SK-N-SH treated with all-trans-retinoic acid at 6 μM for 48 hours (cell line): ENCODE measurements at regions not wholly inside any gene's neighbourhood (a gene's known extent, or its start where the extent isn't known, plus 50 kb on each side); places are given as distances from the start of the nearest gene placed in this dataset.

Experiments used
- ATAC-seq: fragments of 200-7000 bp; cut with Tn5 transposase; 3 replicates; pipeline ENCODE4 v1.9.1; 2020; ENCODE audit warnings: mild to moderate bottlenecking, moderate library complexity
- ARNTL ChIP-seq: fragments of 450-650 bp; formaldehyde crosslinking; IDR thresholded peaks from 2 replicates; pipeline ENCODE4 v1.5.0; 2020; ENCODE audit warnings: low read depth, mild to moderate bottlenecking, moderate library complexity, borderline replicate concordance
- BACH2 ChIP-seq: fragments of 250-450 bp; sonication (Bioruptor Pico); IDR thresholded peaks from 2 replicates; pipeline ENCODE4 v1.9.0; 2021; ENCODE audit warnings: mild to moderate bottlenecking, borderline replicate concordance
- CSDC2 ChIP-seq: fragments of 250-450 bp; sonication (Bioruptor Pico); IDR thresholded peaks from 2 replicates; pipeline ENCODE4 v1.5.0; 2020; ENCODE audit warnings: mild to moderate bottlenecking, moderate library complexity
- ESRRG ChIP-seq: fragments of 250-450 bp; sonication (Bioruptor Pico); IDR thresholded peaks from 2 replicates; pipeline ENCODE4 v1.6.1; 2021; ENCODE audit warnings: mild to moderate bottlenecking
- GLIS3 ChIP-seq: fragments of 250-450 bp; sonication (Bioruptor Pico); IDR thresholded peaks from 2 replicates; pipeline ENCODE4 v1.5.0; 2020; ENCODE audit warnings: mild to moderate bottlenecking, moderate library complexity
- ISL1 ChIP-seq: fragments of 250-450 bp; sonication (Bioruptor Pico); IDR thresholded peaks from 2 replicates; pipeline ENCODE4 v2.1.2; 2022; ENCODE audit warnings: mild to moderate bottlenecking, moderate library complexity
- PATZ1 ChIP-seq: fragments of 250-450 bp; sonication (Bioruptor Pico); IDR thresholded peaks from 2 replicates; pipeline ENCODE4 v1.8.0; 2020; ENCODE audit warnings: mild to moderate bottlenecking, moderate library complexity, borderline replicate concordance
- POU6F1 ChIP-seq: fragments of 250-450 bp; sonication (Bioruptor Pico); IDR thresholded peaks from 2 replicates; pipeline ENCODE4 v1.8.0; 2021; ENCODE audit warnings: low read depth, mild to moderate bottlenecking, moderate library complexity, borderline replicate concordance
- PPARA ChIP-seq: fragments of 250-450 bp; sonication (Bioruptor Pico); IDR thresholded peaks from 2 replicates; pipeline ENCODE4 v1.5.0; 2020; ENCODE audit warnings: mild to moderate bottlenecking, borderline replicate concordance
- RARB ChIP-seq: fragments of 250-450 bp; sonication (Bioruptor Pico); IDR thresholded peaks from 2 replicates; pipeline ENCODE4 v1.8.0; 2021; ENCODE audit warnings: mild to moderate bottlenecking, moderate library complexity
- TCF4 ChIP-seq: fragments of 250-450 bp; sonication (Bioruptor Pico); IDR thresholded peaks from 2 replicates; pipeline ENCODE4 v1.8.0; 2021; ENCODE audit warnings: mild to moderate bottlenecking, moderate library complexity, borderline replicate concordance
- TOX ChIP-seq: fragments of 250-450 bp; sonication (Bioruptor Pico); IDR thresholded peaks from 2 replicates; pipeline ENCODE4 v1.8.0; 2021; ENCODE audit warnings: mild to moderate bottlenecking, moderate library complexity, borderline replicate concordance
- ZC3H10 ChIP-seq: fragments of 250-450 bp; sonication (Bioruptor Pico); IDR thresholded peaks from 2 replicates; pipeline ENCODE4 v1.5.1; 2021; ENCODE audit warnings: mild to moderate bottlenecking, moderate library complexity
- ZFP3 ChIP-seq: fragments of 250-450 bp; sonication (Bioruptor Pico); IDR thresholded peaks from 2 replicates; pipeline ENCODE4 v1.5.0; 2020; ENCODE audit warnings: mild to moderate bottlenecking, moderate library complexity
- ZFP30 ChIP-seq: fragments of 450-650 bp; formaldehyde crosslinking; IDR thresholded peaks from 2 replicates; pipeline ENCODE4 v1.5.0; 2022; ENCODE audit warnings: mild to moderate bottlenecking, moderate library complexity
- ZNF565 ChIP-seq: fragments of 450-650 bp; formaldehyde crosslinking; conservative IDR thresholded peaks from 2 replicates; pipeline ENCODE4 v1.5.0; 2020; ENCODE audit warnings: low read depth, mild to moderate bottlenecking, moderate library complexity
- ZNF70 ChIP-seq: fragments of 450-650 bp; formaldehyde crosslinking; IDR thresholded peaks from 2 replicates; pipeline ENCODE4 v1.5.0; 2020; ENCODE audit warnings: mild to moderate bottlenecking, moderate library complexity
- ZNF8 ChIP-seq: fragments of 450-650 bp; formaldehyde crosslinking; IDR thresholded peaks from 2 replicates; pipeline ENCODE4 v1.5.0; 2020; ENCODE audit warnings: mild to moderate bottlenecking, moderate library complexity
- TF ChIP-seq, protein P1 (sequence below): fragments of 250-450 bp; sonication (Bioruptor Pico); IDR thresholded peaks from 2 replicates; pipeline ENCODE4 v1.5.1; 2021; ENCODE audit warnings: mild to moderate bottlenecking, moderate library complexity
- TF ChIP-seq, protein P2 (sequence below): fragments of 250-450 bp; sonication (Bioruptor Pico); IDR thresholded peaks from 2 replicates; pipeline ENCODE4 v1.5.1; 2020; ENCODE audit warnings: low read depth, mild to moderate bottlenecking, moderate library complexity
- TF ChIP-seq, protein P3 (sequence below): fragments of 250-450 bp; sonication (Bioruptor Pico); IDR thresholded peaks from 2 replicates; pipeline ENCODE4 v1.5.0; 2020; ENCODE audit warnings: mild to moderate bottlenecking, moderate library complexity

DNA sequence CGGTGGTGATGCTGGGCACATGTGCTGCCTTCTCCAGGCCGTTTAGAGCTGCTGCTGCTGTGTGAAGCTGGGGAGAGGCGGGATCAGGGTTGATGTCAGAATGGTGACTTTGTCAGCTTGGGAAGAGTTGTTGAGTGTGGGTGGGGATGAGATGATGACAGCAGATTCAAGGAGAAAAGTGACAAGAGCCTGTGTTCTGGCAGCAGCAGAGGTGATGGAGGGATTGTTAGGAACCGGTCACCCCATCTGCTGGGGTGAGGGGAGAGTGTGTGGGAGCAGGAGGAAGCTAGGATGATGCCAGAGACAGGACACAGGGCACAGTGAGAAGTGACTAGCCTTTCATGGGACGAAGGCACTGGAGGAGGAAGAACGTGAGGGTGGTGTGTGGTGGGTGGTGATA, 345.5 kb downstream of the RNF144A start:
- TF ChIP-seq TCF4 (CRISPR knock-in tag) (no peak), POU6F1 (CRISPR knock-in tag) (no peak)
- ATAC-seq: no peak

- no peak for ATAC-seq
- TF ChIP-seq ESRRG (no peak), PPARA (CRISPR knock-in tag) (no peak), ARNTL (CRISPR knock-in tag) (no peak), ZC3H10 (CRISPR knock-in tag) (no peak), POU6F1 (CRISPR knock-in tag) (no peak), ZFP3 (no peak), ZFP30 (CRISPR knock-in tag) (no peak), CSDC2 (CRISPR knock-in tag) (no peak), PATZ1 (CRISPR knock-in tag) (no peak), ISL1 (CRISPR knock-in tag) (no peak)
- TF ChIP-seq, protein P1, sequence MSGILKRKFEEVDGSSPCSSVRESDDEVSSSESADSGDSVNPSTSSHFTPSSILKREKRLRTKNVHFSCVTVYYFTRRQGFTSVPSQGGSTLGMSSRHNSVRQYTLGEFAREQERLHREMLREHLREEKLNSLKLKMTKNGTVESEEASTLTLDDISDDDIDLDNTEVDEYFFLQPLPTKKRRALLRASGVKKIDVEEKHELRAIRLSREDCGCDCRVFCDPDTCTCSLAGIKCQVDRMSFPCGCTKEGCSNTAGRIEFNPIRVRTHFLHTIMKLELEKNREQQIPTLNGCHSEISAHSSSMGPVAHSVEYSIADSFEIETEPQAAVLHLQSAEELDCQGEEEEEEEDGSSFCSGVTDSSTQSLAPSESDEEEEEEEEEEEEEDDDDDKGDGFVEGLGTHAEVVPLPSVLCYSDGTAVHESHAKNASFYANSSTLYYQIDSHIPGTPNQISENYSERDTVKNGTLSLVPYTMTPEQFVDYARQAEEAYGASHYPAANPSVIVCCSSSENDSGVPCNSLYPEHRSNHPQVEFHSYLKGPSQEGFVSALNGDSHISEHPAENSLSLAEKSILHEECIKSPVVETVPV: no peak
- TF ChIP-seq, protein P2, sequence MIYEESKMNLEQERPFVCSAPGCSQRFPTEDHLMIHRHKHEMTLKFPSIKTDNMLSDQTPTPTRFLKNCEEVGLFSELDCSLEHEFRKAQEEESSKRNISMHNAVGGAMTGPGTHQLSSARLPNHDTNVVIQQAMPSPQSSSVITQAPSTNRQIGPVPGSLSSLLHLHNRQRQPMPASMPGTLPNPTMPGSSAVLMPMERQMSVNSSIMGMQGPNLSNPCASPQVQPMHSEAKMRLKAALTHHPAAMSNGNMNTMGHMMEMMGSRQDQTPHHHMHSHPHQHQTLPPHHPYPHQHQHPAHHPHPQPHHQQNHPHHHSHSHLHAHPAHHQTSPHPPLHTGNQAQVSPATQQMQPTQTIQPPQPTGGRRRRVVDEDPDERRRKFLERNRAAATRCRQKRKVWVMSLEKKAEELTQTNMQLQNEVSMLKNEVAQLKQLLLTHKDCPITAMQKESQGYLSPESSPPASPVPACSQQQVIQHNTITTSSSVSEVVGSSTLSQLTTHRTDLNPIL (CRISPR knock-in tag): no peak
- TF ChIP-seq, protein P3, sequence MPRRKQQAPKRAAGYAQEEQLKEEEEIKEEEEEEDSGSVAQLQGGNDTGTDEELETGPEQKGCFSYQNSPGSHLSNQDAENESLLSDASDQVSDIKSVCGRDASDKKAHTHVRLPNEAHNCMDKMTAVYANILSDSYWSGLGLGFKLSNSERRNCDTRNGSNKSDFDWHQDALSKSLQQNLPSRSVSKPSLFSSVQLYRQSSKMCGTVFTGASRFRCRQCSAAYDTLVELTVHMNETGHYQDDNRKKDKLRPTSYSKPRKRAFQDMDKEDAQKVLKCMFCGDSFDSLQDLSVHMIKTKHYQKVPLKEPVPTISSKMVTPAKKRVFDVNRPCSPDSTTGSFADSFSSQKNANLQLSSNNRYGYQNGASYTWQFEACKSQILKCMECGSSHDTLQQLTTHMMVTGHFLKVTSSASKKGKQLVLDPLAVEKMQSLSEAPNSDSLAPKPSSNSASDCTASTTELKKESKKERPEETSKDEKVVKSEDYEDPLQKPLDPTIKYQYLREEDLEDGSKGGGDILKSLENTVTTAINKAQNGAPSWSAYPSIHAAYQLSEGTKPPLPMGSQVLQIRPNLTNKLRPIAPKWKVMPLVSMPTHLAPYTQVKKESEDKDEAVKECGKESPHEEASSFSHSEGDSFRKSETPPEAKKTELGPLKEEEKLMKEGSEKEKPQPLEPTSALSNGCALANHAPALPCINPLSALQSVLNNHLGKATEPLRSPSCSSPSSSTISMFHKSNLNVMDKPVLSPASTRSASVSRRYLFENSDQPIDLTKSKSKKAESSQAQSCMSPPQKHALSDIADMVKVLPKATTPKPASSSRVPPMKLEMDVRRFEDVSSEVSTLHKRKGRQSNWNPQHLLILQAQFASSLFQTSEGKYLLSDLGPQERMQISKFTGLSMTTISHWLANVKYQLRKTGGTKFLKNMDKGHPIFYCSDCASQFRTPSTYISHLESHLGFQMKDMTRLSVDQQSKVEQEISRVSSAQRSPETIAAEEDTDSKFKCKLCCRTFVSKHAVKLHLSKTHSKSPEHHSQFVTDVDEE (CRISPR knock-in tag): no peak
These were observed 347.6 kb downstream of the RNF144A start for GRCh38 chr2:7264791-7265190.

- ATAC-seq: no peak
- no peak for TF ChIP-seq ZNF8 (CRISPR knock-in tag)
- TF ChIP-seq ZFP30 (CRISPR knock-in tag): no peak
- TF ChIP-seq GLIS3 (CRISPR knock-in tag): no peak
- no peak for TF ChIP-seq POU6F1 (CRISPR knock-in tag)
- TF ChIP-seq TOX (CRISPR knock-in tag): no peak
- TF ChIP-seq, protein P1: no peak
- no peak for TF ChIP-seq ZFP3
- TF ChIP-seq RARB (CRISPR knock-in tag): no peak
- TF ChIP-seq ZNF70 (CRISPR knock-in tag): no peak
- TF ChIP-seq ZNF565: no peak
- no peak for TF ChIP-seq BACH2 (CRISPR knock-in tag)
These were observed 348.1 kb downstream of the RNF144A start for GRCh38 chr2:7265286-7265685.
